Epithelial cell of esophagus (primary cell): ENCODE measurements at regions not wholly inside any gene's neighbourhood (a gene's known extent, or its start where the extent isn't known, plus 50 kb on each side); places are given as distances from the start of the nearest gene placed in this dataset.

Source experiments
- DNase-seq: peaks from one replicate; pipeline ENCODE4 v3.0.0; 2010; ENCODE audit warnings: low read depth
- H3K4me3 ChIP-seq: 2 replicates; pipeline ENCODE4 v1.5.1; 2011; ENCODE audit warnings: mild to moderate bottlenecking, low read length, control low read depth
- CTCF ChIP-seq: IDR thresholded peaks from 2 replicates; pipeline ENCODE4 v1.5.1; 2011; ENCODE audit warnings: low read depth, mild to moderate bottlenecking, low read length, control low read depth, inconsistent platforms; ENCODE audit not compliant: insufficient read depth; ENCODE audit errors: missing control alignments

- no peak overlapping the region for H3K4me3 ChIP-seq
Observed at GRCh38 chr6:26194329-26194701, 107.1 kb downstream of the HFE start.

GRCh38 chr6:26194816-26195375 is 107.7 kb downstream of the HFE start:
- no peak for DNase-seq
- TF ChIP-seq CTCF, result no peak
- H3K4me3 ChIP-seq, result peak overlapping the region; percentile 82

More at GRCh38 chr6:26194329-26194701, 107.1 kb downstream of the HFE start:
- DNase-seq, result no peak
- TF ChIP-seq CTCF, result no peak

DNA sequence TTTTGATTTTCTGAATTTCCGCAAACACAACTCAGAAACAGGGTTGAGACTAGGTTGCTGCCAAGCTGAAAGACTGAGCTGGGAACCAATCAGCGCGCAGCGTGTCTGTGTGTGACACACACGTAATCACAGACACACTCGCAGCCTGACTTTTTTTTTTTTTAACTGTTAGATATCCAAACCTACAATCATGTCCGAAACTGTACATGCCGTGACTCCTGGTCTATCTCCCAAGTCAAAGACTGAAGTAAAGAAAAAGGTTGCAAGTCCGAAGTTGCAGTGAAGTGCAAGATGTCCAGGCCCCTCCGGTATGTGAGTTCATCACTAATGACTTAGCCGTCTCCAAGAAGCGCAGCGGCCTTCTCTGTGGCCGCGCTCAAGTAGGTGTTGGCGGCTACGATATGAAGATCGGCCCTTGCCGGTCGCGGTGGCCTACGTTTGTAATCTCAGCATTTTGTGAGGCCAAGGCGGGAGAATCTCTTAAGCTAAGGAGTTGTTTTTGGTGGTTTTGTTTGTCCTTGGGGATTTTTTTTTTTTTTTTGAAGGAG is 108.2 kb downstream of the HFE start:
- peak; percentile 94 for DNase-seq
- peak overlapping the region; percentile 82 for H3K4me3 ChIP-seq

GRCh38 chr6:26195924-26196845 is 109.0 kb downstream of the HFE start:
- peak; percentile 25 for DNase-seq
- peak overlapping the region; percentile 82 for H3K4me3 ChIP-seq

More for the DNA sequence above, 108.2 kb downstream of the HFE start:
- TF ChIP-seq CTCF, result no peak

DNA sequence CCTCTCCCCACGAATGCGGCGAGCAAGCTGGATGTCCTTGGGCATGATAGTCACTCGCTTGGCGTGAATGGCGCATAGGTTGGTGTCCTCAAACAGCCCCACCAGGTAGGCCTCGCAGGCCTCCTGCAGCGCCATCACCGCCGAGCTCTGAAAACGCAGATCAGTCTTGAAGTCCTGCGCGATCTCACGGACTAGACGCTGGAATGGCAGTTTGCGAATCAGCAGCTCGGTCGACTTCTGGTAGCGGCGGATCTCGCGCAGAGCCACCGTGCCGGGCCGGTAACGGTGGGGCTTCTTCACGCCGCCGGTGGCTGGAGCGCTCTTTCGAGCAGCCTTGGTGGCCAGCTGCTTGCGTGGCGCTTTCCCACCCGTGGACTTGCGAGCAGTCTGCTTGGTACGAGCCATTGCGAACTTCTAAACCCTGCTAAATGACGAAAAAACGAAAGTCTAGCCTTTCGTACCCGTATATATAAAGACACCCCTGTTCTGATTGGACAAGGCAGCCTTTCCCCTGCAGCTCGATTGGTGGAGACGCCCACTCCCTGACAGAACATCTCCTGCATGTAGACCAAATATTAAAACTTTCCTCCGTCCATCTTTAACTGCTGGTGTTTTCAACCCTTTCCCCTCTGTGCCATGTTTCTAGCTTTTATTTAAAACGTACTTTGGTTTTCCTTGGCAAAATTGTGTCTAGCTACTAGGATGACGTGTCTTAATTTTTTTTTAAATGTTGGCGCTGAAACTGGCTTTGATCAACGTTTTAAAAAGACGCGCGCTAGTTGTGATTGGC is 109.8 kb downstream of the HFE start:
- DNase-seq, result peak; percentile 92

More at GRCh38 chr6:26195924-26196845, 109.0 kb downstream of the HFE start:
- TF ChIP-seq CTCF, result no peak

DNA sequence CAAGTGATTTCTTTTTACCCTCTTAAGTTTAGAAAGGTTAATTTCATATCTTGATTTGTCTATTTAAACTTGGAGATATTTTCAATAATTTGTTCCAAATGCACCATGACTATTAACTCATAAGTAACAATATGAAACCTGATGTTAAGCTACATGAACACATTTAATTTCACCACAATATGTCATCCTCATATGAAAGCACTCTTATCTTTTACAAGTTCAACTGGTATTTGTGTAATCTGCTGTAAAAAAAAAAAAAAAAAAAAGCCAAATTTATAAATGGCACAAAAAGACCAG is 110.4 kb downstream of the HFE start:
- peak overlapping the region; percentile 82 for H3K4me3 ChIP-seq
- TF ChIP-seq CTCF, result no peak
- no peak for DNase-seq

More for the DNA sequence above, 109.8 kb downstream of the HFE start:
- peak overlapping the region; percentile 82 for H3K4me3 ChIP-seq
- no peak for TF ChIP-seq CTCF
